ENCODE measurements at regions not wholly inside any gene's neighbourhood (a gene's known extent, or its start where the extent isn't known, plus 50 kb on each side); places are given as distances from the start of the nearest gene placed in this dataset.

DNA sequence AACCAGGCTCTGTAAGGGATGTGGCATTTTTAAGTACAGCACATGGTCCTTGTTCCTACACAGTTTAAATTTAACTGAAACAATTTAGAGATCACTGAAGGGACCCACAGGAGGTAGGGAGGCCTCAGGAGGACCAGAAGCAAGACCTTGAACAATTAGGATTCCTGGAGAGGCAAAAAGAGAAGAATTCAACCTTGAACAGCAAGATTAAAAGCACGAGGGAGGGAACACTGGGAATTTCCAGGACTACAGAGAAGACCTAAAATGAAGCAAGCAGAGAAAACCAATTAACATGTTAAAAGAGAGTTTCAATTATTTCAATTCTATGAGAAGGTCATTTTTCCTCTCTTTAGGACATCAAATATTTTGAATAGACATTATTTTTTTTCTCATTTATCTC lies 160.3 kb downstream of the KCTD12 start:
- TF ChIP-seq CTCF (IDR thresholded peaks at IDR 0.05) (no peak), POLR2A (IDR thresholded peaks at IDR 0.05) (no peak)

Measured in Peyer's patch (tissue), 4 donors.